ENCODE measurements at regions not wholly inside any gene's neighbourhood (a gene's known extent, or its start where the extent isn't known, plus 50 kb on each side); places are given as distances from the start of the nearest gene placed in this dataset.

GRCh38 chr7:86012971-86013370 lies 630.7 kb upstream of the GRM3 start:
- TF ChIP-seq, protein P1, sequence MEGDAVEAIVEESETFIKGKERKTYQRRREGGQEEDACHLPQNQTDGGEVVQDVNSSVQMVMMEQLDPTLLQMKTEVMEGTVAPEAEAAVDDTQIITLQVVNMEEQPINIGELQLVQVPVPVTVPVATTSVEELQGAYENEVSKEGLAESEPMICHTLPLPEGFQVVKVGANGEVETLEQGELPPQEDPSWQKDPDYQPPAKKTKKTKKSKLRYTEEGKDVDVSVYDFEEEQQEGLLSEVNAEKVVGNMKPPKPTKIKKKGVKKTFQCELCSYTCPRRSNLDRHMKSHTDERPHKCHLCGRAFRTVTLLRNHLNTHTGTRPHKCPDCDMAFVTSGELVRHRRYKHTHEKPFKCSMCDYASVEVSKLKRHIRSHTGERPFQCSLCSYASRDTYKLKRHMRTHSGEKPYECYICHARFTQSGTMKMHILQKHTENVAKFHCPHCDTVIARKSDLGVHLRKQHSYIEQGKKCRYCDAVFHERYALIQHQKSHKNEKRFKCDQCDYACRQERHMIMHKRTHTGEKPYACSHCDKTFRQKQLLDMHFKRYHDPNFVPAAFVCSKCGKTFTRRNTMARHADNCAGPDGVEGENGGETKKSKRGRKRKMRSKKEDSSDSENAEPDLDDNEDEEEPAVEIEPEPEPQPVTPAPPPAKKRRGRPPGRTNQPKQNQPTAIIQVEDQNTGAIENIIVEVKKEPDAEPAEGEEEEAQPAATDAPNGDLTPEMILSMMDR (IDR thresholded peaks at IDR 0.05; ENCODE audit: low read depth, low read length, missing control alignments) = no peak
- H3K27ac ChIP-seq = no peak overlapping the region
- in situ Hi-C loops (cut with HindIII; ENCODE audit: low pct_ligation_motif_present, low sequenced_read_pairs) = no loop called here
- no peaks in the 10 kb centered on the region for H3K36me3 ChIP-seq (replicated peaks)
- no peak for DNase-seq
- H3K4me3 ChIP-seq (ENCODE audit: low read depth, low read length) = no peak overlapping the region
- no peaks in the 10 kb centered on the region for H3K27me3 ChIP-seq (replicated peaks)

DNA sequence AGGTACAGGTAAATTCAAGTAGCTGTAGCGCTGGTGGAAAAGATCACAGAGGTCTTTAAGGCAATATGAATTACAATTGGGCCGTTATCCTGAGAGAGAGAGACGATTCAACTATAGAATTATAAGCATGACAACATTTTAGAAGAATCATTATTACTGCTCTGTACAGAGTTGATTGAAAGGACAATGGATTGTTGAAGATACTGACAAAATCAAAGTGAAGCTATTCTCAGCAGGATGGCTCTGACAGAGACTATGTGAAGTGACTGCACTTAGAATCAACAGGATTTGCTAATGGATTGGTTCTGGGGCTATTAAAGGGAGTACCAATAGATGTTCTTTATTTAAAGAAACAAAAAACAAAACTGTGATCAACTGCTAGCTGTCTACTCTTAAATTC lies 634.8 kb upstream of the GRM3 start:
- TF ChIP-seq, protein P1 (IDR thresholded peaks at IDR 0.05; ENCODE audit: low read depth, low read length, missing control alignments) = no peak
- no peaks in the 10 kb centered on the region for H3K27me3 ChIP-seq (replicated peaks)
- H3K4me3 ChIP-seq (ENCODE audit: low read depth, low read length) = no peak overlapping the region
- no peaks in the 10 kb centered on the region for H3K36me3 ChIP-seq (replicated peaks)
- H3K27ac ChIP-seq = no peak overlapping the region
- in situ Hi-C loops (cut with HindIII; ENCODE audit: low pct_ligation_motif_present, low sequenced_read_pairs) = no loop called here
- DNase-seq = no peak

- DNase-seq = no peak
- H3K4me3 ChIP-seq (ENCODE audit: low read depth, low read length) = no peak overlapping the region
- no peak overlapping the region for H3K27ac ChIP-seq
- no peaks in the 10 kb centered on the region for H3K36me3 ChIP-seq (replicated peaks)
- in situ Hi-C loops (cut with HindIII; ENCODE audit: low pct_ligation_motif_present, low sequenced_read_pairs) = no loop called here
- TF ChIP-seq, protein P1 (IDR thresholded peaks at IDR 0.05; ENCODE audit: low read depth, low read length, missing control alignments) = no peak
- H3K27me3 ChIP-seq (replicated peaks) = no peaks in the 10 kb centered on the region
Measured at GRCh38 chr7:86006909-86007308, 636.8 kb upstream of the GRM3 start.

GRCh38 chr7:86002858-86003257 lies 640.9 kb upstream of the GRM3 start:
- Histone ChIP-seq H3K4me3 (ENCODE audit: low read depth, low read length) (no peak overlapping the region), H3K36me3 (replicated peaks) (no peaks in the 10 kb centered on the region), H3K27ac (no peak overlapping the region), H3K27me3 (replicated peaks) (no peaks in the 10 kb centered on the region)
- no peak for DNase-seq
- in situ Hi-C loops (cut with HindIII; ENCODE audit: low pct_ligation_motif_present, low sequenced_read_pairs) = no loop called here
- TF ChIP-seq, protein P1 (IDR thresholded peaks at IDR 0.05; ENCODE audit: low read depth, low read length, missing control alignments) = no peak

DNA sequence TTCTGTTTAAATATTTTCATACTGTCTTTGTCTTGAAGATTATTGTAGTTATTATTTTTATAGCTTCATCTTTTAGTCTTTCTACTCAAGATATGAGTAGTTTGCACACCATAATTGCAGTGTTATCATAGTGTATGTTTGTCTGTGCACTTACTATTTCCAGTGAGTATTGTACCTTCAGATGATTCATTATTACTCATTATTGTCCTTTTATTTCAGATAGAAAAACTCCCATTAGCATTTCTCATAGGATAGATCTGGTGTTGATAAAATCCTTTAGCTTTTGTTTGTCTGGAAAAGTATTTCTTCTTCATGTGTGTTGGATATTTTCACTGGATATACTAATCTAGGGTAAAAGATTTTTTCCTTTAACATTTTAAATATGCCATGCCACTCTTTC lies 646.2 kb upstream of the GRM3 start:
- in situ Hi-C loops (cut with HindIII; ENCODE audit: low pct_ligation_motif_present, low sequenced_read_pairs) = no loop called here
- DNase-seq = no peak
- no peak overlapping the region for H3K4me3 ChIP-seq (ENCODE audit: low read depth, low read length)

DNA sequence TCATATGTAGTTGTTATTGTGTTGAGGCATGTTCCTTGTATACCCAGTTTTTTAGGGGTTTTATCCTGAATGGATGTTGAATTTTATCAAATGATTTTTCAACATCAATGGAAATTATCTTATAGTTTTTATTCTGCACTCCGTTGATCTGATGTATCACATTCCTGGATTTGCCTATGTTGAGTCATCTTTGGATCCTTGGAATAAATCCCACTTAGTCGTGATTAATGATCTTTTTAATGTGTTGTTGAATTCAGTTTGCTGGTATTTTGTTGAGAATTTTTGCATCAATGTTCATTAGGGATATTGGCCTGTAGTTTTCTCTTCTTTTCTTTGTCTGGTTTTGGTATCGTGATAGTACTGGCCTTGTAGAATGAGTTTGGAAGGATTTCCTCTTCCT lies 648.6 kb upstream of the GRM3 start:
- TF ChIP-seq, protein P1 (IDR thresholded peaks at IDR 0.05; ENCODE audit: low read depth, low read length, missing control alignments) = no peak
- no peak overlapping the region for H3K4me3 ChIP-seq (ENCODE audit: low read depth, low read length)
- in situ Hi-C loops (cut with HindIII; ENCODE audit: low pct_ligation_motif_present, low sequenced_read_pairs) = no loop called here
- H3K36me3 ChIP-seq (replicated peaks) = no peaks in the 10 kb centered on the region
- H3K27ac ChIP-seq = no peak overlapping the region
- no peak for DNase-seq
- H3K27me3 ChIP-seq (replicated peaks) = no peaks in the 10 kb centered on the region

More for the DNA sequence above, 646.2 kb upstream of the GRM3 start:
- Histone ChIP-seq H3K27me3 (replicated peaks) (no peaks in the 10 kb centered on the region), H3K36me3 (replicated peaks) (no peaks in the 10 kb centered on the region), H3K27ac (no peak overlapping the region)
- TF ChIP-seq, protein P1 (IDR thresholded peaks at IDR 0.05; ENCODE audit: low read depth, low read length, missing control alignments) = no peak
